HuH-7 (cell line): ENCODE measurements at regions not wholly inside any gene's neighbourhood (a gene's known extent, or its start where the extent isn't known, plus 50 kb on each side); places are given as distances from the start of the nearest gene placed in this dataset.
"Not testable (repeated sequence)": the region's sequence is repeated elsewhere in the genome, so short reads cannot be mapped to it uniquely, and the experiment has no call there.

Experiments used
- DNase-seq: peaks from one replicate; pipeline ENCODE4 v3.0.0; 2011; ENCODE audit warnings: low spot score

- no peak for DNase-seq
Observed at GRCh38 chr10:57336341-57336740, 931.4 kb downstream of the IPMK start.

GRCh38 chr10:57334523-57334922 lies 933.2 kb downstream of the IPMK start:
- no peak for DNase-seq

GRCh38 chr10:57333880-57334279 lies 933.8 kb downstream of the IPMK start:
- no peak for DNase-seq

- DNase-seq = not testable (repeated sequence)
Observed at GRCh38 chr10:57321400-57321854, 946.3 kb downstream of the IPMK start.

DNA sequence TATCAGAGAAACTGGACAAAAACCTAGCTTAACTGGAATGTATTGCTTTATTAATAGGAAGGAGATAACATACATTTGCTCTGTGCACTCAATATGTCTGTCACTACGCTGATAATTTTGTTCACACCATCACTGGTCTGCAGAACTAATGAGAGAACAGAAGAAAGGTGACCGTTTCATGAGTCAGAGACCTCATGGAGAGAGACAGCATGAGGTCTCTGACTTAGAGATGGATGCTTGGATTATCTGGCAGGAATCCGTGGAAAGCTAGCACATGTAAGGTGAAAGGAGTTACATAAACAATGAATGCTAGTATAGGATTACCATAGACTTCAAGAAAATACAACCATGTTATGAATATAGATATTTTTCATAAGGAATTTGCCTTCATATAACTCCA lies 947.3 kb downstream of the IPMK start:
- no peak for DNase-seq

GRCh38 chr10:57314046-57314445 lies 953.0 kb upstream of the ZWINT start:
- DNase-seq = no peak

GRCh38 chr10:57303566-57303965 lies 942.5 kb upstream of the ZWINT start:
- DNase-seq = no peak

GRCh38 chr10:57300718-57301117 lies 939.7 kb upstream of the ZWINT start:
- no peak for DNase-seq

GRCh38 chr10:57294698-57295097 lies 933.6 kb upstream of the ZWINT start:
- DNase-seq = no peak

DNA sequence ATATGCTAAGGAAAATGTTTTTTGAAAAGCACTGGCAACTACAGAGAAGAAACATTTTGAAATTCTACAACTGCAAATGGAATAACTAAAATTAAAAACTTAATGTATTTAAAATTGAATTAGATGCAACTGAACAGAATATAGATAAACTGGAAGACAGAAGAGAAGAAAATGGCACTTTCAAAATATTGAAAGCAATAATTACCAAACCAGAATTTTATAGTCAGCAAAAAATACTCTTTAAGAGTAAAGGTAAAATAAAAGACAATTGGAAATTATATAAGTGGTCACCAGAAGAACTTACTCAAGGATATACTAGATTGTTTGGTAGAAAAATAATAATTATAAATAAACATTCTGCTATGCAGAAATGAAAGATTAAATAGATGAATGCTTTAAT lies 927.7 kb upstream of the ZWINT start:
- no peak for DNase-seq

DNA sequence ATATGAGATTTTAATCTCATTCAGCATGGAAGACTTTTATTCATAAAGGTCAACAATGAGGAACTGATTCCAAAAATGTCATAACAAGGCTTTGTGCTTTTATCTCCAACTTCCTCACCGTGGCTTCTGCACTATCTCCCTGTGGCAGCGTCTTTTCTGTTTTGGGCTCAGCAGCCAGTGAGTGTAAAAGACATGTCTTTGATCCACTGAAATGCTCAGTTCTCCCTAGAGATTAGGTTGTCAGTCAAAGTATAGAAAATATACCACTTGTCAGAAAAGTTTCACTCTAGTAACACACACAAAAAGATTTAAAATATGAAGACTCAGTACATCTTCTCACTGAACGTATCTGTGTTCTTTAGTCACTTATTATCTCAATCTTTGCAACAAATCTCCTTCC lies 901.8 kb upstream of the ZWINT start:
- DNase-seq = no peak

DNA sequence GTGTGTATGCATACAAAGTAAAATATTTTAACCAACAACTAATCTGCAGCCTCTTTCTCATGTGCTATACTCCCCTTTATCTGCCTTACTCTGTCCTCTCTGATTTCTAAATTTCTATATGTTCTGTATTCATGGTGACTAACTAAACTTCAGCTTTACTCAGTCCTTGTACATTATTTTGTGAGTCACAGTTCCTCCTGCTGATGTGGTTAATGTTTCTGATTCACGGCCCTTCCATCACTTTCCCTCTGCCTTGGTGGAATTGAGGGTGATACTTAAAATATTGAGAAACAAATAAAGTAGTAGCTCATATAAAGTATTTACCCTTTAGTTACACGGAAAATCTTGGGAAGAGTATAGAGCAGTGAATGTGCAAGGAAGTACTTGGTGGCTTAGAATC lies 899.1 kb upstream of the ZWINT start:
- no peak for DNase-seq

DNA sequence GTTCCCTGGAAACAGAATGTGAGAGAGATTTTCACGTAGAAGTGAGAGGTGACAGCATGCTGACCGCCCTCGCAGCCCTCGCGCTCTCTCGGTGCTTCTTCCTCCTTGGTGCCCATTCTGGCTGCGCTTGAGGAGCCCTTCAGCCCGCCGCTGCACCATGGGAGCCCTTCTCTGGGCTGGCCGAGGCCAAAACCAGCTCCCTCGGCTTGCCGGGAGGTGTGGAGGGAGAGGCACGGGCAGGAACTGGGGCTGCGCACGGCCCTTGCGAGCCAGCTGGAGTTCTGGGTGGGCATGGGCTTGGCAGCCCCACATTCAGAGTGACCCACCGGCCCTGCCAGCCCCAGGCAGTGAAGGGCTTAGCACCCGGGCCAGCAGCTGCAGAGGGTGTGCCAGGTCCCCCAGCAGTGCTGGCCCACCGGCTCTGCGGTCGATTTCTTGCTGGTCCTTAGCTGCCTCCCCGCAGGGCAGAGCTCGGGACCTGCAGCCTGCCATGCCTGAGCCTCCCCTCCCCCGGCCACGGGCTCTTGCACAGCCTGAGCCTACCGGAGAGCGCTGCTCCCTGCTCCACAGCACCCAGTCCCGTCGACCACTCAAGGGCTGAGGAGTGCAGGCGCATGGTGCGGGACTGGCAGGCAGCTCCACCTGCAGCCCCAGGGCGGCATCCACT lies 888.7 kb upstream of the ZWINT start:
- DNase-seq = no peak

GRCh38 chr10:57247271-57247670 lies 886.2 kb upstream of the ZWINT start:
- DNase-seq = no peak

DNA sequence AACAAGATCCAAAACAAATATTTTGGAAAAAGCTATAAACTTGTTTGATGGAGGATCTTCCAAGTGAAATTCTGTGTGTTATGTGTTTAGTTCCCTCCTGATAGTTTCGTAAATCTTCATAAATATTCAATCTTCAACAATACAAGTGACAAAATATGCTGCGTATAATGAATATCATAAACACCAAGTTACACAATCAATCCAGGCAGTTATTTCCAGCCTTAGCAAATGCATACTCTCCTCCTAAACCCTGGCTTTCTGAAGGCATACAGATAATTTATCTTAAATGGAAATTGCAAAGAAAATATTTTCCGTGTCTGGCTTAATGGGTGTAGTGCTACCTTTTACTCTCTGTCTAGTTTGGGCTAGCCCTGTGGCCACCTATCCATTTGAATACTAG lies 864.9 kb upstream of the ZWINT start:
- no peak for DNase-seq

DNA sequence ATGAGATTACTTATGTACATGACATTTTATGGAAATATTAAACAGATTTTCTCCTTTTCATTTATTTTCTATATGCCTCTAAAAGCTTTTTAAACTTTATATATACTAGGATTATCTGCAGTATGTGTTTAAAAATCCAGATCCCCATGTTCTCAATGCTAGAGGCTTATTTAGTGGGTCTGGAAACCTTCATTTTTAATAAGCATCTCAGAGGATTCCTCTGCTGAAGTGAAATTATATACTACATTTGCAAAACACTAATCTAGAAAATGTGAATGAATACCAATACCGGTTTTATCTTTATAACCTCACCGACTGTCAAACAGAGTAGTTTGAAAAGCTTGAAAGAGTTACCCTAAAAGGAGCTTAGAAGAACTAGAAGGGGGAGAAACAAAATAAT lies 863.8 kb upstream of the ZWINT start:
- no peak for DNase-seq

GRCh38 chr10:57222603-57223002 lies 861.5 kb upstream of the ZWINT start:
- DNase-seq = no peak

DNA sequence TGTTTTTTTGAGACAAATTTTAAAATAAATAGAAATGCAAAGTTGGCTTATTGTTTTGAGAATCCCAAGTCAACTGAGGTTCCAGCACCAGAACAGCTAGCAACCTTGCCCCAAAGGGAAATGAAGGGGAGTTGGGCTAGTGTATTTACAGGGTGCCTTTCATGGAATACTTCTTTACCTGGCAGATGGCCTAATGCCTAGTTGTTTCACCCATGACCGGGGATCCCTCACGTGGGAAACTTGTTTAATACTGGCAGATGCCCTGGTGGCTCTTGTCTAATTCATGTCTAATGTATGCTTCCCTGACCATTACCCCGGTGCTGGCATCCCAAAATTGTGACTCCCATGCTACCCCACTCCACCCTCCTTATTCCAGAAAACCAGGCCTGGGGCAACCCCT lies 861.1 kb upstream of the ZWINT start:
- DNase-seq = no peak

GRCh38 chr10:57221674-57222073 lies 860.6 kb upstream of the ZWINT start:
- DNase-seq = no peak

DNA sequence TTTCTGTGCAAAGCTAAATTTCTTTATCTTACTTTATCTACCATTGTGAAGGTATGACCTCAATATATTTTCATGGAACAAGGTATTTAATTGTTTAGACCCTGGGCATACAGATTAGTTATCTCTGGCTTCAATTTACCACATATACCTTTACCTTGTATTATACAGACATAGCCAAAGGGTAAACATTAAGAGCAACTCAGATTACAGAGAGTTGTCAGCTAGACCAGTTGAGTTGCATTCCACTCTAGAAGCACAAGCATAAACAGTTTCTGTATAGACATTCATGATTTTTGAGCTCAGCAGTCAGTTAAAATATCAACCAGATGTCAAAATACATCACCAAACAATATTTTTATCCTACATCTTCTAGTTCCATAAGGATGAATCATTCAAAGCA lies 857.3 kb upstream of the ZWINT start:
- no peak for DNase-seq

GRCh38 chr10:57202356-57202755 lies 841.3 kb upstream of the ZWINT start:
- no peak for DNase-seq

GRCh38 chr10:57188846-57189245 lies 827.8 kb upstream of the ZWINT start:
- no peak for DNase-seq

DNA sequence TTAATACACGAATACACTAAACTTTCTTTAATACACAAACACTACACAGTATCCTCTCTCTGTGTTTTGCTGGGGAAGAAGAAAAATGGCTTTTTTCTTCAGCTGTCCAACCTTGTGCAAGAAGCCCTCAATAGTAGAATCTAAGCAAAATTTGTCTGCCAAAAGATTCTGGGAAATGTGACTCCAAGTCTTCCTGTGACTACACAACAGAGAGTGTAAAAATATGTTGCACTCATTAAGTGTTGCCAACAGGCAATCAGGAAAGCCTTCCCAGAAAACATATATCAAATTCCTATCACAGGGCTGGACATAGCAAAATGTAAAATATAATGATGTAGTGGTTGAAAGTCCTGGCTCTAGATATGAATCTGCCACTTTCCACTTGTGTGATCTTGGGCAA lies 825.1 kb upstream of the ZWINT start:
- DNase-seq = no peak

- DNase-seq = no peak
Observed at GRCh38 chr10:57169597-57169996, 808.5 kb upstream of the ZWINT start.
